GM21619 (cell line): ENCODE measurements at regions not wholly inside any gene's neighbourhood (a gene's known extent, or its start where the extent isn't known, plus 50 kb on each side); places are given as distances from the start of the nearest gene placed in this dataset.
"Not testable (repeated sequence)": the region's sequence is repeated elsewhere in the genome, so short reads cannot be mapped to it uniquely, and the experiment has no call there.

Source experiments
- ATAC-seq: cut with Tn5 transposase; IDR thresholded peaks from one replicate; pipeline ENCODE4 v1.9.1; 2021; ENCODE audit not compliant: unreplicated experiment

DNA sequence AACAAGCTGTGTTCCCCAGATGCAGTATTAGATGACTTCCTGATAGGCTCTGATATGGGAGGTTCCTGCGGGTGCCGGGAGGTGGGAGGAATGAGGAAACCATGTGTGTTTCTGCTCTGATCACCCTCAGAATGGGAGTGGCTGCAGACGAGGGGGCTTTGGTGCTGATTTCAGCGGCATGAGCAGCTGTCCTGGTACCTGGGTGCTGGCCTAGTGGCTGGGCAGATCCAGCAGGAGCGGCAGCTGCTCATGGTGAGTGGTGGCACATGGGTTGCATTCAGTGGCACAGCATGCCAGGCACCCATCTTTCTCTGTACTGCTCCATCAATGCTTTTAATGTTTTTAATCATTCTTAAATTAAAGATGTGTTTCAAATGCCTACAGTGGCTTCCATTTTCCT, 177.2 kb upstream of the NETO1 start:
- ATAC-seq: no peak

DNA sequence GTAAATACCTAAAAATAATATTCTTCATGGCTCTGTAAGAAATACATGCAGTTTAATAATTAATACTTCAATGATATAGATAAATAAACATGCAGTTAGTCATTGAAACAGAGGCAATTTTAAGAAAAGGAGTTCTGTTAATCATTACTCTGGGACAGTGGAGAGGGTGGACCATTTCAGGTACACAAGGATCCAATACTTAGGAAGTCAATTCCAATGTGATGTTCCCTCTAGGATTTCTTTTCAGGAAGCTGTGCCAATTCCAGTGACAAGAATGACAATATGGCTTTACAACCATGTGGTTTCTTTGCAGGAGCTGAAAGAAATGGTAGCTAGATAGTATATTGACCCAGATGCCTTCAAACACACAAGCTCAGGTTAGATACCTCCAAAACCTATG, 175.8 kb upstream of the NETO1 start:
- ATAC-seq: no peak

DNA sequence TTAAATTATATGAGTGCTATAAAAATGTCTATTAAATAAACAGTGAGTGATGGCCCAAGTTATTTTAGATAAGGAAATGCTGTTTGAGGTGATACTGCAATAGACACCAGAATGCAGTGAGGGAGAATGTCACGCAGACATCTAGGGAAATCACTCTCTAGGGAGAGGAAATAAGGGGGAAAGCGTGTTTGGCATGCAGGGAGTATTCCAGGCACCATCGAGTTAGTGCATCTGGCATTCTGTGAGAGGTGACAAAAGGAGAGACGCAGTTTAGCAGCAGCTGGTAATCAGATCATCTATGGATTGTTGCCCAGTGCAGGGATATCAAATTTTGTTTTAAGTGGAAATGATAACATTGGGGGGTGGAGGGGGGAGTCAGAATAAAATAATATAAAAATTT, 175.4 kb upstream of the NETO1 start:
- ATAC-seq: no peak

DNA sequence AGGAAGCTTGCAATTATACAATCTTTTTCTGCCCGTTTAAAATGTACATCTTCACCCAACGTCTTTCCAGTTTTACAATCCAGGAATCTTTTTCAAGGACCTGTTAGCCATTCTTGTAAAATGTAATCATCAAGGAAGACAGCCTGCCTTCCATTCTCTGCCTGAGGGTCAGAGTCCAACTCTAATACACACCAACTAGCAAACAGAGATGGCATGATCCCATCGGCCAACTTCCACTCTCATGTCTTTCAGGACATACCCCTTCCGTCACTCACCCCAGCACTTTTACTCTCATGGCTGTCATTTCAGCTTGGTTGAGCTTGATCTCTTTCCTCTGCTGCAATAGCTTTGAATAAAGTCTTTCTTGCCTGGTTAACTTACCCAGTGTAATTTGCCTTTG, 172.5 kb upstream of the NETO1 start:
- no peak for ATAC-seq

DNA sequence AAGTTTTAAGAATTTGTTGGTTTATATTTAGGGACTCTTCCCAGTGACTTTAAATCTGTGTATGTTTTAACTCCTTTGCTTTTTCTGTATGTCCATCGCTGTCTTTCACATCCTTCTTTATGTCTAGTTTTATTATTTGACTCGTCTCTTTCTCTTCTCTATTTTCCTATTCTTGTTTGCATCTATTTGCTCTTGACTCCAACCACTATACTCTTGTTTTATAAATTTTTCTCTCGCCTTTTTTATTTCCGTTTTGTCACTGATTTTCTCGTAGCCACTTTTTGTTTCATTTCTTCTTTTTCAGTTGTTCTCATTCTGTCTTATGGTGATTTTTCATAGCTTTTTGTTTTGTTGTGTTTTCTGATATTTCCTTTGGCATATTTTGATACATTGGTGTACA, 170.5 kb upstream of the NETO1 start:
- ATAC-seq: peak; percentile 59

DNA sequence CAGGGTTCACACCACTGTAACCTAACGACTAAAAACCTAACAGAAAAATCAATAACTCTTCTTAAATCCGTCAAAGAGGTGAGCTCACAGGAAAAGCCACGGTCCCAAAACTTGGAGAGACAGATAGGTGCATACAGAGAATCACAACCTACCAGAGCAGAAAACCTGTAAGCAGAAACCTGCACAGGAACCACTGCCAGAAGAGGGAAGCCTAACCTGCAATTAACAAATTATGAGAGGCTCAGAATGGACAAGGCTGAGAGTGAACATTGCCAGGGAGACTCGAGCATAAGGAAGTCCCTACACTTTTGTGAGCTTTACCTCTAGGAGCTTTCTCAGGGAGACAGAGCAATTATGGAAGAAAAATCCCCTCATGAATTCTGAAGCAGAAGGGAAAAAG, 156.2 kb upstream of the NETO1 start:
- ATAC-seq: no peak

DNA sequence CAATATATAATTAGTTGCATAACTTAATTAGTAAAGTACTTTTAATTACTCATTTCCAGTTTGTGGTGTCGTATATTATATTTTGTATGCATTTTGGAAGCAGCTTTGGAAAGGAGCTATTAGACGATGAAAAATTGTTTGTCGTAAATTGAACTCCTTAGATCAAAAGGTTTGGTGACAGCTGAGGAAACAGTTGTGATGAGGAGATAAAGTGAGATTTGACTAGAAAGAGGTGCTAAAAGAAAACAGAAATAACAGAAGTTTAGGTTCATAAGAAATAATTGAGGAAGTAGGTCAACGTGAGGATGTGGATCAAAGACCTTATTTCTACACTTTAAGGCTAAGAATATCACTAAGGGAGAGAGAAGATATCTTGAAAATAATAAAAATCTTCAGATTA, 141.9 kb upstream of the NETO1 start:
- no peak for ATAC-seq

DNA sequence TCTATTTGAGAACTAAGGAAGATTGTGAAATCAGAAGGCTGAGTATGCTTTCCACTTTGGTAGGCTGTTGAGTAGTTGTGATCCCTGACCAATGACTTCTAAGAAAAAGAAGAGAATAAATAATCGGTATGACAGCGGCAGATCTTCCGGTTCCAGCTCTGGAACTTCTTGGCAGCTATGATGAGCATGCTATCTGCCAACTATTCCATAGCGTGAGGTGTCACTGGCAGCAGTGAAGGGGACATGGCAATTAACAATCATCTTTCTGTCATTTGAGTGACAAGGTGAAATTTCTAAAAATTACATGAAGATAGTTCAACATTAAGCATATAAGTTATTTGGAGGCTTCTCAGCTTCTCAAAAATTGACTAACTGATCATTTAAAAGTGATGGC, 140.1 kb upstream of the NETO1 start:
- ATAC-seq: no peak

DNA sequence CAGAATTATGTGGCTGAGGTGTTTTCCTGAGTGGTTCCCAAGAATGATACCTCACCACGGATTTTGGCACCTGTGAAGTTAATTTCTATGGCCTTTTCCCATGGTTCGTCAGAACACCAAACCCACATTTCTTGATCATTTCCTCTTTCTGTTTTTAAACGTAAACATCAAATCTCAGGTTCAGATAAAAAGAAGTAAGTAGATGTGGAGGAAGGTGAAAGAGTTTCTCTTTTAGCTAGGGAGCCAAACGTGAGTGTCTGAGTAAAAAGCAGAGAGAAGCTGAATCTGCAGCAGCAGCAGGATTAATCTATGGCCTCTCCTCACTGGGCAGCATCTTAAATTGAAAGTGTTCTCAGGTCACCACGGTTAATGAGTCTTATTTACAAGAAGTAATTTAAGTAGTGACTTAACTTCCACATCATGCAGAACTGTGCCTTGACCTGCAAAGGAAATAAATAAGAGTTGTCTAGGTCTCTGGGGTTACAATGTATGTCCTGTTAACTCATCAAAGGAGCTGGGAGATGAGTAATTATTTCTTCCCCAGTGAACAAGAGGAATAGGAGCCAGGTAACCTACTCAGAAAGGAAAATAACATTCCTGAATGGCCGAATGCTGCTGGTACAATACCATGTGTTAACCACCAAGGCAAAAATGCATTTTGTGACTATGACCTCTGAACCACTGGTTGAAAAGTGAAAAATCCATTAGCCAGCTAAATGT, 139.6 kb upstream of the NETO1 start:
- ATAC-seq: no peak

DNA sequence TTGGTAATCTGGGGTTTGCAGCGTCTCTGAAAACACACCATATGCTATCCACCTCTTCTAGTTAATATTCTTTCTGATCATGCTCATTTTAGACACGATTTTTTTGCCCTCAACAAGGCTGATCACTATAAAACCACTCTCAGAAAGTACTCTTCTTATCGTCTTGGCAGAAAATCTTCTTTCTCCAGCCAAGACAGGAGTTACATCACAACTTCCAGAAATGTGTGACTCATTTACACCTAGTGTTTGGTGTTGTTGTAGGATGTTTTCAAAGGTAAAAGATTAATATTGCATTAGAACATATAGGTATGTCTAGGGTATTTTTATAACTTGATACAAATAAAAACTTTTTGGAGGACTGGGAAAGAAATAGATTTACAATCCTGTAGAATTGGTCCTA, 138.5 kb upstream of the NETO1 start:
- ATAC-seq: no peak

DNA sequence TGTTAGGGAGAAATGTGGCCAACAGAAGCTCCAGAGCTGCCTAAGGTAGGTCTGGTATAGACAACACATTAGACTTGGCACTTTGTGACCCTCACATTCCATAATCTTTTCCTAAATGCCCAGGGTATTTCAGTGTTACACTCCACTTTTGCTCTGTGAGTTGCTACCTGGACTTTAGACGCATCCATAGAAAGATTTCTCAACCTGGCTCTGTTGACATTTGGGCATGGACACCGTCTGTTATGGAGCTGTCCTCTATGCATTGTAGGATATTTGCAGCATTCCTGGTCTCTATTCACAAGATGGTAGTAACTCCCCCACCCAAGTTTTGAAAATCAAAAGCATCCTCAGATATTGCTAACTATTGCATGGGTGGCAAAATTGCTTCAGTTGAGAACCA, 136.5 kb upstream of the NETO1 start:
- ATAC-seq: no peak

DNA sequence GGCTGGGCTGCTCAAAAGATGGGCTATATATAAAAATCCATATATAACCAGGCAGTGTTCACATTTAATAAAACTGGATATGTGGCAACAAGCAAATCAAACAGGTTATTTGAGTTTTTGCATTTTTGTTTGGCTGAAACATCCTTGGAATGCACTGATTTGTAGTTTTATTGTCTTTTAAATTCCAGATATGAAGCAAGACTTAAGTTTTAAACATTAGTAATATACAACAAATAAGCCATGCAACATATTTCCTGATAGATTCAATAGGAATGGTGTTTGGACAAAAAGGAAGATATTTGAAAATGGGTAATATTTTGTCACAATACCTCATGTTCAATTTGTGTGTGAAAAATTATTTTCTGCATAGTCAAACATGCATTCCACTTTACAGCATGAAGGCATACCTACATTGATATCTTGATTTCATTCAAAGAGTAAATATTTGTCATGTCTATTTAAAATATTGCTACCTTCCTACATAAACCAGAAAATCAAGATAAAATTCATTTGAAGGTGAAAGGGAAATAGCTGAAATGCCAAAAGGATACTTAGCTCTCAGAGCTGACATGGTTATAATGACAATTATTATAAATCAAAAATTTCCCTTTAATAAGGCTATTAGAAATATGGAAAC, 132.3 kb upstream of the NETO1 start:
- ATAC-seq: no peak

DNA sequence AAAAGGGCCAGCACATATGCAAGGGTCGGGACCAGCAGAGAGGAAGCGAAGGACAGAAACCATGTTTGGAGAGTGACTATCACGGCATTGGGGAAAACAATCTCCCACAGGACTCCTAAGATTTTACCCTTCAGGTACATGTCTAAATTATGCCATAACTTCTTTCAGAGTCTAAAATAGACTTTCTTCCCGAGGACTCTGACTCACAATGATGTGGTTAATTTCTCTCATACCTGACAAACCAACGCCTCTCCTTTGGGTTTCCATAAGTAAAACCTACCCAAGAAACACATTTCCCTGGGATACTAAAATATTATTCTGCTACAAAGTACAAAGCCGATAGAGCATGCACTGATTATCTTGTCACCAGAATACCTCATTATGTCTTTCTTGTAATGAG, 127.8 kb upstream of the NETO1 start:
- ATAC-seq: no peak

DNA sequence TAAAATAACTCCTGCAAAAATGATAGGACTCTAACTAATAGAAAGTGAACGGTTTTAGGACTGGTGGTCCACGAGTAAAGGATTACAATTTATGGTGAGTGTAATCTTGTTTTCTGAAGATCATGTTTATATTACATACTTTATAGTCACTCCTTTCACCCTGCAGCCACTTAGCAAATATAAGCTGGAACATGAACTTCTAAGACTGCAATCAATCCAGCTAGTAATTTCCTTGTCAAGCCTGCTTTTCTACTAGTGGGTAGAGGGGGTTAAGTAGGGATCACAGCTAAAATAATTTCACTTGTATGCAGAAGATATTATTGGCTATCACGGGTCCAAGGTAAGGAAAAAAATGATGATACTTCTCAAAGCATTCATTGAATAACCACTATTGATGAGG, 125.5 kb upstream of the NETO1 start:
- no peak for ATAC-seq

DNA sequence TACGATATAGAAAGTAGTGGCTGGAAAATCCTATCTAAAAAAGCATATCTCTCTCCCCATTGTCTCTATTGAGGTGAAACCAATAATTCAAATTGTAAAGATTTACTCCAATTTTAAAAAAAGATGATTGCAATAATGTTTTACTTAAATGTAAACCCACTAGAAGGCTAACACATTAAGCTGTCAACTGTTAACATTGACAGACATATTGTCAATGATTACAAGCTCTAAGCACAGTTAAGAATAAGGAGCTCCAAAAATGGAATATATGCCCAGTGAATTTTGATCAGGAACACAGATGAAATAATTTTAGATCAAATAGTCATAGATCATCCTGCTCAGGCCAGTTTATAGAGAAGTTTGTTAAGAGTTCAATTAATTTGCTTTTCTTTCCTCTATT, 123.6 kb upstream of the NETO1 start:
- ATAC-seq: no peak

DNA sequence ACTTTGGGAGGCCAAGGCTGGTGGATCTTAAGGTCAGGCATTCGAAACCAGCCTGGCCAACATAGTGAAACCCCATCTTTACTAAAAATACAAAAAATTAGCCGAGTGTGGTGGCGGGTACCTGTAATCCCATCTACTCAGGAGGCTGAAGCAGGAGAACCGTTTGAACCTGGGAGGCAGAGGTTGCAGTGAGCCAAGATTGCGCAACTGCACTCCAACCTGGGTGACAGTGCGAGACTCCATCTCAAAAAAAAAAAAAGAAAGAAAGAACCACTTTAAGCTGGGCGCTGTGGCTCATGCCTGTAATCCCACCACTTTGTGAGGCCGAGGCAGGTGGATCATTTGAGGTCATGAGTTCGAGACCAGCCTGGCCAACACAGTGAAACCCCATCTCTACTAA, 119.8 kb upstream of the NETO1 start:
- not testable (repeated sequence) for ATAC-seq

DNA sequence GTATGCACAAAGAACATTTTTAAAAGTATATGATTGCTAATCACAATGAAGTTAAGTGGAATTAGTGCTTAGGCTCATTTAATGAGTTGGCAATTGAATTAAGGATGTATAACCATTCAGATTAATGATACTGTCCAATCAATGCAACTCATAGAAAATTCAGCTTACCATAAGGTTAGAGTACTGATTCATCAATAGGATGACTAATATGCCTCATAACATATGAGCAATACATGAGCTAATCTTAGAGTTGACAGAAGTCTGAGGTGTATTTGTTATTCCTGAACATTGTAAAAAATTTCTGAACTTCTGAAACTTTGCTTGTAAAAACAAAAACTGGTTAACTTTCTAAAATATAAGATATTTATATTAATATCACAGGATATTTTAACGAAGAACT, 118.3 kb upstream of the NETO1 start:
- ATAC-seq: no peak

DNA sequence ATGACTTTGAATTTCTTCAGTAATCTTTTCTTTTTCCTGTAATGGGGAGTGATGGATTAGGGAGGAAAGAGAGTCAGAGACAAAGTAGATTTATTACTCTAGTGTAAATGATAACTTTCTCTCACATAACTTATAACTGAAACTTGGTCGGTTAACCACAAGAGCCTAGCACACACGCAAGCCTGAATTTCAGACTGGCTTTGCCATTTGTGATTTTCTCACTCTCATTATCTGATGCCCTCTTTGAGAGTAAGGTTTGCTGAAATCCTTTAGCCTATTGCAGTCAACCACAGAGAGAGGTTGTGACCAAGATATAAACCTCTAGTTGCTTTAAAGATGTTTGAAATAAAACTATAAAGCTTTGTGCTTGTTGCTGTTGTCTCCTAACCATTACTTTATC, 117.9 kb upstream of the NETO1 start:
- ATAC-seq: peak; percentile 94

DNA sequence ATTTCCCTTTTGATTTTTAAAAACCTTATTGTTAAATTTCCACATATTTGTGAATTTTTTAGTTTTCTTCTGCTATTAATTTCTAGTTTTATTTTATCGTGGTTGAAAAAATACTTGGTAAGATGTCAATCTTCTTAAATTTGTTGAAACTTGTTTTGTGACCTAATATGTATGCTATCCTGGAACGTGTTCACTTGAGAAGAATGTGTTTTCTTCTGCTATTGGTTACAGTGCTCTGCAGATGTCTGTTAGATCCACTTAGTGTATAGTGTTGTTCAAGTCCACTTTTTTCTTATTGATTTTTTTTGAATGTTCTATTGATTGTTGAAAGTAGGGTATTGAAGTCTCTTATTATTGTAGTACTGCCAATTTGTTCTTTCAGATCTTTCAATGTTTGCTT, 116.5 kb upstream of the NETO1 start:
- ATAC-seq: no peak

DNA sequence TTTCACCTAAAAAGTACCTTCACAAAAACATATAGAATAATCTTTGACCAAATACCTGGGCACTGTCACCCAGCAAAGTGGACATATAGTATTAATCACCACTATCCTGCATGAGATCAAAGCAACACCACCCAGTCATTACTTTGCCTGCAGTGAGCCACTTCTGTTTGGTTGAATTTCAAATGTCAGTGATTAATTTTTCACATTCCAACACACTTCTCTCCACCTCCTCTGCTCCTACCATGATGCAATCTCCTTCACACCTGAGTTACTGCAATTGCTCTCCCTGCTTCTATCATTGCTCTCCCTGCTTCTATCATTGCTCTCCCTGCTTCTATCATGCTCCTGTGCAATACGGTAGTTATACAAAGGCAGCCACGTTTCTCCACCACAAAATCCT, 106.1 kb upstream of the NETO1 start:
- no peak for ATAC-seq

DNA sequence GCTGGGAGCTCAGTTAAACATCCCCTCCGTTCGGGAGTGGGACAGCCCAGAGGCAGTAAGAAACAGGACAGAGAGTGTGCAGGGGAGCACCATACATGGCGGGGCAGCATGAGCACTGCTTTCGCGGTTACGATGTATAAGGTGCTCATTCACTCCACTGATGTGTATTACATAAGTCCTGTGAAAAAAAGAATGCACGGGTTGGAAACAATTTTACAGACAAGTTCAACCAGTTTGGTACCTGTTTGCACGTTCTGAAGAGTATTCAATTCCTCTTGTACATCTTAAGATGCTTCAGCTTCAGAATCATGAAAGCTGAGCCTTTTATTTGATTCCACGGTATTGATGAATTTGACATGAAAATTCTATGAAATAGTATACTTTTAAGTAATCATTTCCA, 97.8 kb upstream of the NETO1 start:
- no peak for ATAC-seq

DNA sequence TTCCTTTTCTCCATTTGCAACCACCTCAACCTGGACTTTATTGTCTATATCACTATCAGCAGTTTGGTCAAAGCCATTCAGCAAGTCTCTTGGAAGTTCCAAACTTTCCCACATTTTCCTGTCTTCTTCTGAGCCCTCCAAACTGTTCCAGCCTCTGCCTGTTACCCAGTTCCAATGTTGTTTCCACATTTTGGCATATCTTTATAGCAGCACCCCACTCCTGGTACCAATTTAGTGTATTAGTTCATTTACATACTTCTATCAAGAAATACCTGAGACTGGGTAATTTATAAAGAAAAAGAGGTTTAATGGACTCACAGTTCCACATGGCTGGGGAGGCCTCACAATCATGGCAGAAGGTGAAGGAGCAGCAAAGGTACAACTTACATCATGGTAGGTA, 90.4 kb upstream of the NETO1 start:
- not testable (repeated sequence) for ATAC-seq

DNA sequence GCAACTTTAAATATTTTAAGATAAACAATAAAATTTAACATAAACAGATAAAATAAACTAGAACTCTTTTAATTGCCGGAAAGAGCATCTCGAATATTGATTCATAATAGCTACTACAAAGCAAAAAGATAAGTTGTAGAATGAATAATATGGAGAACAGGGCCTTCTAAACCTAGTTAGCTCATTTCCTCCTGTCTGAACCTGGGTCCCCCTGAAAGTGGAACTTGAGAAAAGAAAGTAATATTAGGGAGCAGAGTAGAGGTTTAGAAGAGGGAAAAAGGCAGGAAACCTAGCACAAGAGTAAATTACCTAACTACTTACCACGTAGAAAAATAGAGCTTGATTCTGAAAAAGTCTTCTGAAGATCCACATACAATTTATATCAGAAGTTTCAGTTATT, 80.7 kb upstream of the NETO1 start:
- ATAC-seq: no peak
